ENCODE measurements at regions not wholly inside any gene's neighbourhood (a gene's known extent, or its start where the extent isn't known, plus 50 kb on each side); places are given as distances from the start of the nearest gene placed in this dataset.
"Not testable (repeated sequence)": the region's sequence is repeated elsewhere in the genome, so short reads cannot be mapped to it uniquely, and the experiment has no call there.

- DNase-seq (ENCODE audit: low read depth, low spot score): no peak
Observed at GRCh38 chrX:11836284-11836683, 78.2 kb downstream of the MSL3 start.

- DNase-seq (ENCODE audit: low read depth, low spot score): no peak
Observed at GRCh38 chrX:11837437-11837836, 79.4 kb downstream of the MSL3 start.

- DNase-seq (ENCODE audit: low read depth, low spot score): no peak
Observed at GRCh38 chrX:11864171-11864570, 106.1 kb downstream of the MSL3 start.

GRCh38 chrX:11867610-11868345 lies 109.7 kb downstream of the MSL3 start:
- DNase-seq (ENCODE audit: low read depth, low spot score): no peak

- DNase-seq (ENCODE audit: low read depth, low spot score): no peak
Observed at GRCh38 chrX:11870789-11871188, 112.8 kb downstream of the MSL3 start.

- DNase-seq (ENCODE audit: low read depth, low spot score): no peak
Observed at GRCh38 chrX:11881485-11882170, 123.6 kb downstream of the MSL3 start.

- no peak for DNase-seq (ENCODE audit: low read depth, low spot score)
Observed at GRCh38 chrX:11886745-11887144, 128.7 kb downstream of the MSL3 start.

- DNase-seq (ENCODE audit: low read depth, low spot score): no peak
Observed at GRCh38 chrX:11887175-11887574, 129.1 kb downstream of the MSL3 start.

- DNase-seq (ENCODE audit: low read depth, low spot score): no peak
Observed at GRCh38 chrX:11888421-11888820, 130.4 kb downstream of the MSL3 start.

- no peak for DNase-seq (ENCODE audit: low read depth, low spot score)
Observed at GRCh38 chrX:11889791-11890190, 131.8 kb downstream of the MSL3 start.

GRCh38 chrX:11890836-11891514 lies 132.9 kb downstream of the MSL3 start:
- DNase-seq (ENCODE audit: low read depth, low spot score): no peak

- DNase-seq (ENCODE audit: low read depth, low spot score): no peak
Observed at GRCh38 chrX:11893933-11894710, 136.1 kb downstream of the MSL3 start.

GRCh38 chrX:11899091-11899490 lies 141.1 kb downstream of the MSL3 start:
- DNase-seq (ENCODE audit: low read depth, low spot score): no peak

- DNase-seq (ENCODE audit: low read depth, low spot score): not testable (repeated sequence)
Observed at GRCh38 chrX:11905933-11906332, 147.9 kb downstream of the MSL3 start.

- DNase-seq (ENCODE audit: low read depth, low spot score): no peak
Observed at GRCh38 chrX:11908371-11908770, 150.3 kb downstream of the MSL3 start.

- DNase-seq (ENCODE audit: low read depth, low spot score): no peak
Observed at GRCh38 chrX:11913001-11913400, 155.0 kb downstream of the MSL3 start.

GRCh38 chrX:11929476-11929875 lies 171.4 kb downstream of the MSL3 start:
- no peak for DNase-seq (ENCODE audit: low read depth, low spot score)

GRCh38 chrX:11932423-11932822 lies 174.4 kb downstream of the MSL3 start:
- DNase-seq (ENCODE audit: low read depth, low spot score): no peak

- DNase-seq (ENCODE audit: low read depth, low spot score): no peak
Observed at GRCh38 chrX:11934089-11934488, 176.1 kb downstream of the MSL3 start.

GRCh38 chrX:11941571-11941970 lies 183.5 kb downstream of the MSL3 start:
- DNase-seq (ENCODE audit: low read depth, low spot score): no peak

- DNase-seq (ENCODE audit: low read depth, low spot score): no peak
Observed at GRCh38 chrX:11944501-11944900, 186.5 kb downstream of the MSL3 start.

- DNase-seq (ENCODE audit: low read depth, low spot score): no peak
Observed at GRCh38 chrX:11949291-11949690, 189.0 kb upstream of the FRMPD4 start.
